Lung (tissue), 11 donors: ENCODE measurements at regions not wholly inside any gene's neighbourhood (a gene's known extent, or its start where the extent isn't known, plus 50 kb on each side); places are given as distances from the start of the nearest gene placed in this dataset.

Experiments used
- ATAC-seq: fragments of 200-7000 bp; cut with Tn5 transposase; one replicate; pipeline ENCODE4 v1.9.1; 2020; ENCODE audit warnings: moderate number of reproducible peaks; ENCODE audit not compliant: insufficient read depth, low FRiP score
- DNase-seq, 3 donors: peaks; one replicate each; pipeline ENCODE4 v3.0.0-alpha.2; 2013 to 2017
- H3K27ac ChIP-seq, 2 donors: one replicate each; pipeline ENCODE4 v1.5.1; 2013; ENCODE audit warnings: mild to moderate bottlenecking in 2 of 2, moderate library complexity in 2 of 2, control low read depth in 1 of 2, inconsistent platforms in 1 of 2, low read depth in 1 of 2, low read length in 1 of 2
- H3K27me3 ChIP-seq, 3 donors: one replicate each; pipeline ENCODE4 v1.5.1; 2013; ENCODE audit warnings: low read length in 2 of 3; ENCODE audit not compliant: control insufficient read depth in 3 of 3, insufficient read depth in 3 of 3
- H3K36me3 ChIP-seq, 4 donors: one replicate each; pipeline ENCODE4 v1.5.1; 2013; ENCODE audit warnings: low read length in 4 of 4, mild to moderate bottlenecking in 1 of 4, moderate library complexity in 1 of 4; ENCODE audit not compliant: control insufficient read depth in 4 of 4, insufficient read depth in 4 of 4
- H3K4me1 ChIP-seq, 5 donors: one replicate each; pipeline ENCODE4 v1.5.1; 2013; ENCODE audit warnings: low read length in 5 of 5, mild to moderate bottlenecking in 2 of 5, moderate library complexity in 1 of 5; ENCODE audit not compliant: control insufficient read depth in 5 of 5, insufficient read depth in 5 of 5
- H3K4me3 ChIP-seq: one replicate; pipeline ENCODE4 v1.5.1; 2013; ENCODE audit warnings: mild to moderate bottlenecking, control low read depth, moderate library complexity
- H3K9ac ChIP-seq, 2 donors: one replicate each; pipeline ENCODE4 v1.5.1; 2013; ENCODE audit warnings: low read length in 2 of 2, control low read depth in 1 of 2; ENCODE audit not compliant: insufficient read depth in 1 of 2
- H3K9me3 ChIP-seq, 4 donors: one replicate each; pipeline ENCODE4 v1.5.1; 2013; ENCODE audit warnings: low read length in 3 of 4, mild to moderate bottlenecking in 1 of 4, moderate library complexity in 1 of 4; ENCODE audit not compliant: control insufficient read depth in 4 of 4, insufficient read depth in 3 of 4
- whole genome bisulfite sequencing, 2 donors: extraction: QIAGEN DNeasy Blood & Tissue Kit; methylation state at CpG; one replicate each; pipeline ENCODE4 v1.1.7; 2013; 5-methylcytosine and 5-hydroxymethylcytosine counted together
- TF ChIP-seq, protein P1 (sequence below): IDR thresholded peaks from 2 replicates; pipeline ENCODE4 v1.5.1; 2012; ENCODE audit warnings: mild to moderate bottlenecking; ENCODE audit errors: control extremely low read depth, extremely low read depth
- donor health status: control.
- donor health status: control.
- donor health status: Bipolar disorder and iron deficiency.
- donor health status: healthy.
- donor health status: DM: yes; HTN: yes; CAD: no.

DNA sequence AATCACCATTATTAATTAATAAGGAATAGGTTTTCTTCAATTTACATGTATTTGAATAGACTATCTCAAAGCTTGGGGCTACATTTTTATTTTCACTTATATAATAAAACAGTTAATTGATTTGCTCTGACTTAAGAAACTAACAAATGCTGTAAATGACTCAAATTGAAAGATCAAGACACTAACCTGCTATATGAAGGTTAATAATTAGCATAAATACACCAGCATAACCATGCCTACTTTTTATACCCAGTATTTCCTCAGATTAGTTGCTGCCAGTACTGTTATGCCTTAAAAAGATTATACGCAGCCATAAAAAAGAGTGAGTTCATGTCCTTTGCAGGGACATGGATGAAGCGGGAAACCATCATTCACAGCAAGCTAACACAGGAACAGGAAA lies 1545.1 kb downstream of the AMY1C start:
- H3K27ac ChIP-seq = no peak overlapping the region
- TF ChIP-seq, protein P1, sequence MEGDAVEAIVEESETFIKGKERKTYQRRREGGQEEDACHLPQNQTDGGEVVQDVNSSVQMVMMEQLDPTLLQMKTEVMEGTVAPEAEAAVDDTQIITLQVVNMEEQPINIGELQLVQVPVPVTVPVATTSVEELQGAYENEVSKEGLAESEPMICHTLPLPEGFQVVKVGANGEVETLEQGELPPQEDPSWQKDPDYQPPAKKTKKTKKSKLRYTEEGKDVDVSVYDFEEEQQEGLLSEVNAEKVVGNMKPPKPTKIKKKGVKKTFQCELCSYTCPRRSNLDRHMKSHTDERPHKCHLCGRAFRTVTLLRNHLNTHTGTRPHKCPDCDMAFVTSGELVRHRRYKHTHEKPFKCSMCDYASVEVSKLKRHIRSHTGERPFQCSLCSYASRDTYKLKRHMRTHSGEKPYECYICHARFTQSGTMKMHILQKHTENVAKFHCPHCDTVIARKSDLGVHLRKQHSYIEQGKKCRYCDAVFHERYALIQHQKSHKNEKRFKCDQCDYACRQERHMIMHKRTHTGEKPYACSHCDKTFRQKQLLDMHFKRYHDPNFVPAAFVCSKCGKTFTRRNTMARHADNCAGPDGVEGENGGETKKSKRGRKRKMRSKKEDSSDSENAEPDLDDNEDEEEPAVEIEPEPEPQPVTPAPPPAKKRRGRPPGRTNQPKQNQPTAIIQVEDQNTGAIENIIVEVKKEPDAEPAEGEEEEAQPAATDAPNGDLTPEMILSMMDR = no peak
- 71 to 78% methylated on average over 2 of the region's 2 CpGs for WGBS, 2 donors
- no peak overlapping the region for H3K9ac ChIP-seq
- no peaks in the 10 kb centered on the region for H3K4me1 ChIP-seq
- ATAC-seq (no peak), DNase-seq (no peak)
- no peaks in the 10 kb centered on the region for H3K27me3 ChIP-seq
- no peaks in the 10 kb centered on the region for H3K9me3 ChIP-seq
- H3K36me3 ChIP-seq = no peaks in the 10 kb centered on the region
- H3K4me3 ChIP-seq = no peak overlapping the region

DNA sequence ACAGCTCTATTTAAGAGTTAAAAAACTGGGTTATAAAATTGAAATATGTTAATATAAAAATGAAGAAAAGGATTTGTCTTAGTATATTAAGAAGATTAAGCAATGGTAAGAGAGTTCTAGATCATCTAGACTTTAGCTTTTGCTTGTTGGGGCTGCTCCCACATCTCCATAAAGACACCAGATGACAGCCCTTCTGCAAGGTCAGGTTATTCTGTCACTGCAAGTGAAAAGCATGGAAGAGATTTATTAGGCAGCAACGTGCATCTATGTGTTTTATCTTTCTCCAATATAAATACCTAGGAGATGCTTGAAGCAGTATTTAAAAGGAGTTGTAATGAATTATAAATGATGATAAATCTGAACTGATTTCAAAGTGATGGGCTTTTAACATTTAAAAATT lies 1560.4 kb downstream of the AMY1C start:
- Histone ChIP-seq H3K27ac (no peak overlapping the region), H3K4me1 (no peaks in the 10 kb centered on the region), H3K4me3 (no peak overlapping the region), H3K9ac (no peak overlapping the region), H3K9me3 (no peaks in the 10 kb centered on the region), H3K36me3 (no peaks in the 10 kb centered on the region), H3K27me3 (no peaks in the 10 kb centered on the region)
- DNase-seq (no peak), ATAC-seq (no peak)
- TF ChIP-seq, protein P1 = no peak
- 37 to 48% methylated on average over 1 of the region's 1 CpG for WGBS, 2 donors

DNA sequence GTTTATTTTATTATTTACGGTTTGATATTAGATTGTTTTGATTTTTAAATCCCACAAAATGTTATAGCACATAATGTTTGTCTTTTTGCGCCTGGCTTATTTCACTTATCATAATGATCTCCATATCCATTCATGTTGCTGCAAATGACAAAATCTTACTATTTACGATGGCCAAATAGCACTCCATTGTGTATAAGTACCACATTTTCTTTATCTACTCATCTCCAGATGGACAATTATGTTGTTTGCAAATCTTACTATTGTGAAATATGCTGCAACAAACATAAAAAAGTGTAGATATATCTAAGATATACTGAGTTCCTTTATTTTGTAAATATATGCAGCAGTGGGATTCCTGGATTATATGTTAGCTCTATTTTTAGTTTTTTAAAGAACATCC lies 1568.3 kb downstream of the AMY1C start:
- DNase-seq (no peak), ATAC-seq (no peak)
- H3K4me1 ChIP-seq = no peaks in the 10 kb centered on the region
- TF ChIP-seq, protein P1 = no peak
- peaks cover 0 to 3% (median 0%) of the 10 kb centered on the region in 4 donors for H3K9me3 ChIP-seq
- no peaks in the 10 kb centered on the region for H3K36me3 ChIP-seq
- whole genome bisulfite sequencing, 2 donors = 89 to 90% methylated on average over 3 of the region's 3 CpGs
- H3K27me3 ChIP-seq = no peaks in the 10 kb centered on the region
- H3K4me3 ChIP-seq = no peak overlapping the region
- no peak overlapping the region for H3K27ac ChIP-seq
- H3K9ac ChIP-seq = no peak overlapping the region

GRCh38 chr1:105326886-105327285 lies 1577.2 kb downstream of the AMY1C start:
- TF ChIP-seq, protein P1 = no peak
- DNase-seq (no peak), ATAC-seq (no peak)
- no peaks in the 10 kb centered on the region for H3K36me3 ChIP-seq
- no peak overlapping the region for H3K9ac ChIP-seq
- peaks cover 0 to 4% (median 0%) of the 10 kb centered on the region in 4 donors for H3K9me3 ChIP-seq
- no peaks in the 10 kb centered on the region for H3K27me3 ChIP-seq
- H3K4me3 ChIP-seq = no peak overlapping the region
- H3K4me1 ChIP-seq = peaks cover 0 to 2% (median 0%) of the 10 kb centered on the region in 5 donors
- no peak overlapping the region for H3K27ac ChIP-seq
- WGBS, 2 donors = 57 to 63% methylated on average over 1 of the region's 1 CpG
